Stomach (tissue), 4 donors: ENCODE measurements at regions not wholly inside any gene's neighbourhood (a gene's known extent, or its start where the extent isn't known, plus 50 kb on each side); places are given as distances from the start of the nearest gene placed in this dataset.

Experiments used
- CTCF ChIP-seq, 7 experiments: fragments of 450-650 bp in 4 of 7; fragments of 200-600 bp in 3 of 7; sonication (generic) in 3 of 7; IDR thresholded peaks; one replicate each; pipeline ENCODE4 v1.5.1; 2016 to 2019; ENCODE audit warnings: antibody characterized with exemption in 7 of 7, control low read depth in 2 of 7, mild to moderate bottlenecking in 1 of 7
- EP300 ChIP-seq: sonication (generic); formaldehyde crosslinking; IDR thresholded peaks from one replicate; pipeline ENCODE4 v1.6.1; 2017; ENCODE audit warnings: antibody characterized with exemption
- POLR2A ChIP-seq, 4 donors: fragments of 450-650 bp; IDR thresholded peaks; one replicate each; pipeline ENCODE4 v1.6.1; 2016; ENCODE audit warnings: antibody characterized with exemption in 4 of 4, control low read depth in 2 of 4, mild to moderate bottlenecking in 1 of 4, moderate library complexity in 1 of 4
- POLR2AphosphoS5 ChIP-seq, 3 donors: sonication (generic); formaldehyde crosslinking; IDR thresholded peaks; one replicate each; pipeline ENCODE4 v1.6.1; 2016; ENCODE audit warnings: antibody characterized with exemption in 3 of 3

DNA sequence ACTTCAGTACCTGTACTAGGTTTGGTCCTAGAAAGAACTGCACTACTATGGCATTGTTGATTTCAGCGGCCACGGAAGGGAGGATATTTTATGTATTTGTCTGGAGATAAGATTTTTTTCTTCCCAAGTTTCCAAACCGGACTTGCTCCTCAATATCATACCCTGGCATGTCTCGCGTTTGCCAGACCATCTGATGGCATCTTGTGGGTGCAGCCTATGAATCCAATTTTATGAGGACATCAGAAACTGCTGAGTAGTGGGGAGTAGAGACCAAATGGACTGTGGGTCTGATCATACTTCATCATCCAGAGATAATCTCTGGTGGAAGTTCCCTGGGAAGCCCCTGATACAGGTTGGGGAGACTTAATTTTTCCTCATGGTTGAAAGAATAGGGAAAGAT, 716.1 kb upstream of the WWC1 start:
- TF ChIP-seq CTCF (IDR thresholded peaks at IDR 0.05): no peak
- TF ChIP-seq POLR2AphosphoS5 (IDR thresholded peaks at IDR 0.05): no peak
- no peak for TF ChIP-seq POLR2A (IDR thresholded peaks at IDR 0.05)
- no peak for TF ChIP-seq EP300
